ENCODE measurements at regions not wholly inside any gene's neighbourhood (a gene's known extent, or its start where the extent isn't known, plus 50 kb on each side); places are given as distances from the start of the nearest gene placed in this dataset.

DNA sequence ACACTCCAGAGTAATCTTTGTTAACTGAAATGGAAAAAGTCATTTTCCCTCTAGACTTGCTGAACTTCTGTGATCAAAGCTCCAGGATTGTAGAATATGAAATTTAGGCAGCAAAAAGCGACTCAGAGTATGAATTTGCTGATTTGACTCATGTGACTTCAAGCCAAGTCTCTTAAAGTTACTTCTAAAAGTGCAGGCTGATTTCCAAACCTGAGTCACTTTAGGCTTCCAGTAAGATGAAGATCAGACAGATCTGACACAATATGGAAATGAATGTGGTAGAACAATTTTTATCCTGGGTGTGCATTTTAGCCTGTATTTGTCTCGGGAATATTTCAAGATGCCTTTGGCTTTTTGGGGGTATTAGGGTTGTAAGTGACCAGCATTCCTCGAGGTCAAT lies 151.0 kb upstream of the TMTC4 start:
- intact Hi-C loops (cut with micrococcal nuclease) = no loop called here
- Mint-ChIP-seq H3K27me3 (peaks cover 5% of the 10 kb centered on the region), H3K4me3 (no peak overlapping the region), H3K27ac (no peak overlapping the region), H3K9me3 (no peaks in the 10 kb centered on the region), H3K4me1 (ENCODE audit: low read depth) (no peaks in the 10 kb centered on the region), H3K36me3 (ENCODE audit: low read depth) (no peaks in the 10 kb centered on the region)
- ChIA-PET POLR2A (no interaction called here), CTCF (interaction anchor here (1.4 kb wide), 1 partner anchor 12 kb away, joined by 3 read pairs; no protein-coding TSS in a partner anchor)
- DNase-seq (no peak), ATAC-seq (no peak)
- no peak for TF ChIP-seq CTCF (IDR thresholded peaks at IDR 0.05)

- no peak for ATAC-seq
- intact Hi-C loops (cut with micrococcal nuclease) = no loop called here
Measured at GRCh38 chr13:100824366-100824765, 149.8 kb upstream of the TMTC4 start.

GRCh38 chr13:100823448-100823847 lies 148.9 kb upstream of the TMTC4 start:
- no peak overlapping the region for H3K4me3 Mint-ChIP-seq
- ATAC-seq = no peak
- ChIA-PET POLR2A (interaction anchor here (0.7 kb wide), 1 partner anchor 1017 kb away, joined by 4 read pairs; no protein-coding TSS in a partner anchor), CTCF (no interaction called here)
- H3K27me3 Mint-ChIP-seq = no peaks in the 10 kb centered on the region
- no peak for TF ChIP-seq CTCF (IDR thresholded peaks at IDR 0.05)
- intact Hi-C loops (cut with micrococcal nuclease) = no loop called here
- H3K36me3 Mint-ChIP-seq (ENCODE audit: low read depth) = no peaks in the 10 kb centered on the region
- no peak overlapping the region for H3K27ac Mint-ChIP-seq
- H3K4me1 Mint-ChIP-seq (ENCODE audit: low read depth) = no peaks in the 10 kb centered on the region
- DNase-seq = no peak
- no peaks in the 10 kb centered on the region for H3K9me3 Mint-ChIP-seq

More at GRCh38 chr13:100824366-100824765, 149.8 kb upstream of the TMTC4 start:
- no peak overlapping the region for H3K27ac Mint-ChIP-seq
- H3K36me3 Mint-ChIP-seq (ENCODE audit: low read depth) = no peaks in the 10 kb centered on the region
- no peaks in the 10 kb centered on the region for H3K9me3 Mint-ChIP-seq
- TF ChIP-seq CTCF (IDR thresholded peaks at IDR 0.05) = no peak
- POLR2A ChIA-PET = interaction anchor here (0.6 kb wide), 1 partner anchor 32 kb away, joined by 3 read pairs; no protein-coding TSS in a partner anchor
- H3K4me1 Mint-ChIP-seq (ENCODE audit: low read depth) = no peaks in the 10 kb centered on the region
- DNase-seq = no peak
- no peak overlapping the region for H3K4me3 Mint-ChIP-seq
- H3K27me3 Mint-ChIP-seq = peaks cover 4% of the 10 kb centered on the region
- CTCF ChIA-PET = no interaction called here

- intact Hi-C loops (cut with micrococcal nuclease) = no loop called here
- H3K36me3 Mint-ChIP-seq (ENCODE audit: low read depth) = no peaks in the 10 kb centered on the region
Measured at GRCh38 chr13:100822871-100823443, 148.4 kb upstream of the TMTC4 start.

GRCh38 chr13:100818711-100819110 lies 144.1 kb upstream of the TMTC4 start:
- CTCF ChIA-PET = no interaction called here
- Mint-ChIP-seq H3K4me1 (ENCODE audit: low read depth) (no peaks in the 10 kb centered on the region), H3K27me3 (peaks cover 7% of the 10 kb centered on the region), H3K36me3 (ENCODE audit: low read depth) (no peaks in the 10 kb centered on the region), H3K27ac (no peak overlapping the region), H3K4me3 (no peak overlapping the region), H3K9me3 (no peaks in the 10 kb centered on the region)
- ATAC-seq (no peak), DNase-seq (no peak)
- intact Hi-C loops (cut with micrococcal nuclease) = no loop called here
- TF ChIP-seq CTCF (IDR thresholded peaks at IDR 0.05) = no peak
- POLR2A ChIA-PET = no interaction called here

More at GRCh38 chr13:100822871-100823443, 148.4 kb upstream of the TMTC4 start:
- DNase-seq = no peak
- H3K4me3 Mint-ChIP-seq = no peak overlapping the region
- TF ChIP-seq CTCF (IDR thresholded peaks at IDR 0.05) = no peak
- no peak for ATAC-seq
- ChIA-PET POLR2A (no interaction called here), CTCF (no interaction called here)
- H3K27ac Mint-ChIP-seq = no peak overlapping the region
- no peaks in the 10 kb centered on the region for H3K4me1 Mint-ChIP-seq (ENCODE audit: low read depth)
- no peaks in the 10 kb centered on the region for H3K9me3 Mint-ChIP-seq
- no peaks in the 10 kb centered on the region for H3K27me3 Mint-ChIP-seq

Data from activated CD8-positive, alpha-beta T cell treated with anti-CD3 and anti-CD28 coated beads for 36 hours (primary cell).